ENCODE measurements at regions not wholly inside any gene's neighbourhood (a gene's known extent, or its start where the extent isn't known, plus 50 kb on each side); places are given as distances from the start of the nearest gene placed in this dataset.

- Mint-ChIP-seq H3K27me3 (ENCODE audit: low read depth, unreplicated experiment) (peaks cover 19% of the 10 kb centered on the region), H3K27ac (ENCODE audit: unreplicated experiment) (no peak overlapping the region), H3K9me3 (ENCODE audit: unreplicated experiment) (no peaks in the 10 kb centered on the region), H3K4me3 (ENCODE audit: unreplicated experiment) (no peak overlapping the region), H3K36me3 (ENCODE audit: low read depth, unreplicated experiment) (no peaks in the 10 kb centered on the region), H3K4me1 (ENCODE audit: low read depth, unreplicated experiment) (no peaks in the 10 kb centered on the region)
- FAIRE-seq (no peak), DNase-seq (ENCODE audit: low read depth) (no peak)
- no peaks in the 10 kb centered on the region for H3K4me1 ChIP-seq (ENCODE audit: insufficient read depth, low read length)
- no peak overlapping the region for H3K4me3 ChIP-seq (ENCODE audit: insufficient read depth, low read depth, low read length)
- H3K36me3 ChIP-seq (ENCODE audit: insufficient read depth, low read length), result no peaks in the 10 kb centered on the region
- H3K79me2 ChIP-seq (ENCODE audit: insufficient read depth, low read length), result no peaks in the 10 kb centered on the region
- H4K20me1 ChIP-seq (ENCODE audit: insufficient read depth, low read length), result no peaks in the 10 kb centered on the region
- H3K27ac ChIP-seq (ENCODE audit: low read depth, low read length), result no peak overlapping the region
- H2AFZ ChIP-seq (ENCODE audit: low read depth, low read length), result no peak overlapping the region
- no peaks in the 10 kb centered on the region for H3K9me3 ChIP-seq (ENCODE audit: insufficient read depth, low read depth, low read length)
- H3K27me3 ChIP-seq (ENCODE audit: insufficient read depth, low read length), result no peaks in the 10 kb centered on the region
- TF ChIP-seq EZH2 (IDR thresholded peaks at IDR 0.05; ENCODE audit: insufficient read depth, low read length) (no peak), CTCF (IDR thresholded peaks at IDR 0.05; ENCODE audit: insufficient read depth, low read depth, low read length) (no peak)
- no peak overlapping the region for H3K4me2 ChIP-seq (ENCODE audit: low read length)
- no peak overlapping the region for H3K9ac ChIP-seq (ENCODE audit: low read length)
These were observed 262.2 kb downstream of the CCSER2 start for GRCh38 chr10:84590327-84591193.

DNA sequence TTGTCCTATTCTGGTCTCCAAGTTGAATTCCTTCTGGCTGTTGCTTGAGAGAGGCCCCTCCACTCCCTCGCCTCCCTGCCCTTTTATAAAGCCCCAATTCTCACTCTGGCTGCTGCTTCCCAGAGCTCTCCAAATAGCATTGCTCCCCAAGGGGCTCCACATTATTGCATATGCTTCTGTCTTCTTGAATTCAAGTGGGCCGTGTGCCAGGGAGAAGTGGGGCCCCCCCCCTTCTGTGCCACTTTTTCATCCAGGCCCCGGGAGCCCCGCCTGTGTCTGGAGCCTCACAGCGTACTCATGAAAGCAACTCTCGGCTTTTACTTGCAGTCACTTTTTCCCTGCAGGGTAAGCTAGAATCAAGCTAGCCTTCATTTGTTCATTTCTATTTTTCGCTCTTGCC, 265.1 kb downstream of the CCSER2 start:
- H3K4me1 Mint-ChIP-seq (ENCODE audit: low read depth, unreplicated experiment), result no peaks in the 10 kb centered on the region
- H3K9ac ChIP-seq (ENCODE audit: low read length), result no peak overlapping the region
- H3K4me3 ChIP-seq (ENCODE audit: insufficient read depth, low read depth, low read length), result no peak overlapping the region
- no peaks in the 10 kb centered on the region for H3K36me3 ChIP-seq (ENCODE audit: insufficient read depth, low read length)
- H4K20me1 ChIP-seq (ENCODE audit: insufficient read depth, low read length), result no peaks in the 10 kb centered on the region
- H3K27me3 Mint-ChIP-seq (ENCODE audit: low read depth, unreplicated experiment), result peaks cover 19% of the 10 kb centered on the region
- no peak for DNase-seq (ENCODE audit: low read depth)
- no peaks in the 10 kb centered on the region for H3K4me1 ChIP-seq (ENCODE audit: insufficient read depth, low read length)
- H3K79me2 ChIP-seq (ENCODE audit: insufficient read depth, low read length), result no peaks in the 10 kb centered on the region
- H3K4me3 Mint-ChIP-seq (ENCODE audit: unreplicated experiment), result no peak overlapping the region
- TF ChIP-seq CTCF (IDR thresholded peaks at IDR 0.05; ENCODE audit: insufficient read depth, low read depth, low read length) (no peak), EZH2 (IDR thresholded peaks at IDR 0.05; ENCODE audit: insufficient read depth, low read length) (no peak)
- H3K9me3 ChIP-seq (ENCODE audit: insufficient read depth, low read depth, low read length), result no peaks in the 10 kb centered on the region
- H3K9me3 Mint-ChIP-seq (ENCODE audit: unreplicated experiment), result peaks cover 6% of the 10 kb centered on the region
- no peak overlapping the region for H3K4me2 ChIP-seq (ENCODE audit: low read length)
- H3K27ac ChIP-seq (ENCODE audit: low read depth, low read length), result no peak overlapping the region
- H2AFZ ChIP-seq (ENCODE audit: low read depth, low read length), result no peak overlapping the region
- no peaks in the 10 kb centered on the region for H3K36me3 Mint-ChIP-seq (ENCODE audit: low read depth, unreplicated experiment)
- H3K27ac Mint-ChIP-seq (ENCODE audit: unreplicated experiment), result no peak overlapping the region
- no peaks in the 10 kb centered on the region for H3K27me3 ChIP-seq (ENCODE audit: insufficient read depth, low read length)
- no peak for FAIRE-seq

- Histone ChIP-seq H3K4me1 (ENCODE audit: insufficient read depth, low read length) (no peaks in the 10 kb centered on the region), H4K20me1 (ENCODE audit: insufficient read depth, low read length) (no peaks in the 10 kb centered on the region), H2AFZ (ENCODE audit: low read depth, low read length) (no peak overlapping the region), H3K79me2 (ENCODE audit: insufficient read depth, low read length) (no peaks in the 10 kb centered on the region), H3K4me3 (ENCODE audit: insufficient read depth, low read depth, low read length) (no peak overlapping the region), H3K4me2 (ENCODE audit: low read length) (no peak overlapping the region), H3K36me3 (ENCODE audit: insufficient read depth, low read length) (no peaks in the 10 kb centered on the region), H3K9ac (ENCODE audit: low read length) (no peak overlapping the region), H3K27ac (ENCODE audit: low read depth, low read length) (no peak overlapping the region), H3K27me3 (ENCODE audit: insufficient read depth, low read length) (no peaks in the 10 kb centered on the region), H3K9me3 (ENCODE audit: insufficient read depth, low read depth, low read length) (no peaks in the 10 kb centered on the region)
- Mint-ChIP-seq H3K27me3 (ENCODE audit: low read depth, unreplicated experiment) (peaks cover 13% of the 10 kb centered on the region), H3K9me3 (ENCODE audit: unreplicated experiment) (peaks cover 6% of the 10 kb centered on the region), H3K36me3 (ENCODE audit: low read depth, unreplicated experiment) (no peaks in the 10 kb centered on the region), H3K4me3 (ENCODE audit: unreplicated experiment) (no peak overlapping the region), H3K4me1 (ENCODE audit: low read depth, unreplicated experiment) (no peaks in the 10 kb centered on the region), H3K27ac (ENCODE audit: unreplicated experiment) (no peak overlapping the region)
- DNase-seq (ENCODE audit: low read depth), result no peak
- TF ChIP-seq CTCF (IDR thresholded peaks at IDR 0.05; ENCODE audit: insufficient read depth, low read depth, low read length), result no peak
- TF ChIP-seq EZH2 (IDR thresholded peaks at IDR 0.05; ENCODE audit: insufficient read depth, low read length), result no peak
- FAIRE-seq, result no peak
These were observed 268.2 kb downstream of the CCSER2 start for GRCh38 chr10:84596585-84596984.
